ENCODE measurements at regions not wholly inside any gene's neighbourhood (a gene's known extent, or its start where the extent isn't known, plus 50 kb on each side); places are given as distances from the start of the nearest gene placed in this dataset.

GRCh38 chr12:84791444-84791843 is 121.2 kb downstream of the SLC6A15 start:
- no peak overlapping the region for H3K4me3 ChIP-seq (ENCODE audit: low read depth, low read length)
- no peak for DNase-seq (ENCODE audit: low read depth)
- TF ChIP-seq, protein P1, sequence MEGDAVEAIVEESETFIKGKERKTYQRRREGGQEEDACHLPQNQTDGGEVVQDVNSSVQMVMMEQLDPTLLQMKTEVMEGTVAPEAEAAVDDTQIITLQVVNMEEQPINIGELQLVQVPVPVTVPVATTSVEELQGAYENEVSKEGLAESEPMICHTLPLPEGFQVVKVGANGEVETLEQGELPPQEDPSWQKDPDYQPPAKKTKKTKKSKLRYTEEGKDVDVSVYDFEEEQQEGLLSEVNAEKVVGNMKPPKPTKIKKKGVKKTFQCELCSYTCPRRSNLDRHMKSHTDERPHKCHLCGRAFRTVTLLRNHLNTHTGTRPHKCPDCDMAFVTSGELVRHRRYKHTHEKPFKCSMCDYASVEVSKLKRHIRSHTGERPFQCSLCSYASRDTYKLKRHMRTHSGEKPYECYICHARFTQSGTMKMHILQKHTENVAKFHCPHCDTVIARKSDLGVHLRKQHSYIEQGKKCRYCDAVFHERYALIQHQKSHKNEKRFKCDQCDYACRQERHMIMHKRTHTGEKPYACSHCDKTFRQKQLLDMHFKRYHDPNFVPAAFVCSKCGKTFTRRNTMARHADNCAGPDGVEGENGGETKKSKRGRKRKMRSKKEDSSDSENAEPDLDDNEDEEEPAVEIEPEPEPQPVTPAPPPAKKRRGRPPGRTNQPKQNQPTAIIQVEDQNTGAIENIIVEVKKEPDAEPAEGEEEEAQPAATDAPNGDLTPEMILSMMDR (IDR thresholded peaks at IDR 0.05; ENCODE audit: low read depth, low read length, missing control alignments): no peak

DNA sequence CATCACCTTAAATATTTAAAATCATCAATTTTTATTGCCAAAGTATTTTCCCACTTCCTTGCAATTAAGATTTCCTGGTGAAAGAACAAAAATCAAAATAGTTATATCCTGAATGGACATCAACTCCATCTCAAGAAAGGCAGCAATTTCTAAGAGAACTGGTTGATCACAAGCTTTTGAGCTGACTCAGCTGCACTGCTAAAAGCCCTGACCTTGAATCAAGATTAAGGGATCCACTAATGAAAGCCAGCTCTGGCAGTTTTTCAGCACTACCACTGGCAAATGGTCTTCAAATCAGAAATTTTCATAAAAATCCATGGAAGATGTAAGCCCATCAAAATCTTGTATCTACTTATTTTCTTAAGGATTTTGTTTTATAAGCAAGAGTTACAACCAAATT is 123.4 kb downstream of the SLC6A15 start:
- DNase-seq (ENCODE audit: low read depth): no peak
- no peak overlapping the region for H3K4me3 ChIP-seq (ENCODE audit: low read depth, low read length)
- TF ChIP-seq, protein P1 (IDR thresholded peaks at IDR 0.05; ENCODE audit: low read depth, low read length, missing control alignments): no peak

- H3K4me3 ChIP-seq (ENCODE audit: low read depth, low read length): no peak overlapping the region
- no peak for DNase-seq (ENCODE audit: low read depth)
- TF ChIP-seq, protein P1 (IDR thresholded peaks at IDR 0.05; ENCODE audit: low read depth, low read length, missing control alignments): no peak
These were observed 125.3 kb downstream of the SLC6A15 start for GRCh38 chr12:84787253-84787652.

DNA sequence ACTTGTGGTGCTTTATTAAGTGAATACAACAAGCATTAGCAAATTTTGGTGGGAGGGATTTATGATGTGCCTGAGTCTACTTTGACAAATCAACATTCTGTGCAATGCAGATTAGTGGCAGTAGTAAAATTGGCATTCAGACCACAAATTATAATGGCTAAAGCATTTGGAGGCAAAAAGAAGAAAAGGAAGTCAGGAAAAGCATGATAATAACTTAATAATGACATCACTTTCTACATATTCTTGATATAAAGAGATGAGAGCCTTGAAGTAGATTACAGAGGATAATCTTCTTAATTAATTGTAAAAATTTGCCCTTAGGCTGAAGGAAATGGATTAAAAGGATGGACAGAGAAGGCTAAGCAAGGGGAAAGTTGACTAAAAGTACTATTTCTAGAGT is 126.0 kb downstream of the SLC6A15 start:
- no peak overlapping the region for H3K4me3 ChIP-seq (ENCODE audit: low read depth, low read length)
- TF ChIP-seq, protein P1 (IDR thresholded peaks at IDR 0.05; ENCODE audit: low read depth, low read length, missing control alignments): no peak
- no peak for DNase-seq (ENCODE audit: low read depth)

DNA sequence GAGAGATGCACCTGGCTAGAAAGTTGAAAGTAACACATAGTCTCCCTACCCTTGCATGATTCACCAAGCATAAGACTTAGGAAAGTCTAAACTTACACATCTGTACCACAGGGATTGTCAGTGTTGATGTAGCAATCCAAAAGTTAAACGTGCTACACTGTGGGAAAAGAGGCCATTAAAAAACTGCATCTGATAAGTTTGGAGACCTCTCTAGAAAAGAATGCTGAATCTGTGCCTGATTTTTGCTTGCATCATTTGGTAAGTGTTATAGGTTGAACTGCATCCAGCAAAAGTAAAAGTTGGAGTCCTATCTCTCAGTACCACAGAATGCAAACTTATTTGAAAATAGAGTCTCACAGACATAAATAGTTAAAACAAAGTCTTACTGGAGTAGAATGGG is 126.6 kb downstream of the SLC6A15 start:
- no peak for DNase-seq (ENCODE audit: low read depth)
- TF ChIP-seq, protein P1 (IDR thresholded peaks at IDR 0.05; ENCODE audit: low read depth, low read length, missing control alignments): no peak
- no peak overlapping the region for H3K4me3 ChIP-seq (ENCODE audit: low read depth, low read length)

DNA sequence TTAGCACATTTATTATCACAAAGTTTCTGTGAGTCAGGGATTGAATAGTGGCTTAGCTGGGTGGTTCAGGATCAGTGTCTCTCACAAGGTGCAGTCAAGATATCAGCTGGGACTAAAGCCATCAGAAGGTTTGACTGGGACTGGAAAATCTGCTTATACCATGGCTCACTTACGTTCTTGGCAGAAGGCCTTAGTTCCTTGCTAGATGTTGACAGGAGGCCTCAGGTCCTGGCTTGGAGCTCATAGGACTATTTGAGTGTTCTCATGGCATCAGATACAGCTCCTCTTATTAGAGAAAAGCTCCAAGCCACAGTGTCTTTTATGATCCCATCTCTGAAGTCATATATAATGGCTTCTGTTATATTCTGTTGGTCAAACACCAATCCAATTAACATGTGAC is 127.3 kb downstream of the SLC6A15 start:
- H3K4me3 ChIP-seq (ENCODE audit: low read depth, low read length): no peak overlapping the region
- TF ChIP-seq, protein P1 (IDR thresholded peaks at IDR 0.05; ENCODE audit: low read depth, low read length, missing control alignments): no peak
- DNase-seq (ENCODE audit: low read depth): no peak

- TF ChIP-seq, protein P1 (IDR thresholded peaks at IDR 0.05; ENCODE audit: low read depth, low read length, missing control alignments): no peak
- no peak for DNase-seq (ENCODE audit: low read depth)
- no peak overlapping the region for H3K4me3 ChIP-seq (ENCODE audit: low read depth, low read length)
These were observed 133.4 kb downstream of the SLC6A15 start for GRCh38 chr12:84779169-84779568.
